ENCODE measurements at regions not wholly inside any gene's neighbourhood (a gene's known extent, or its start where the extent isn't known, plus 50 kb on each side); places are given as distances from the start of the nearest gene placed in this dataset.
"Not testable (repeated sequence)": the region's sequence is repeated elsewhere in the genome, so short reads cannot be mapped to it uniquely, and the experiment has no call there.

GRCh38 chr17:51479303-51479702 is 219.0 kb downstream of the UTP18 start:
- no peaks in the 10 kb centered on the region for H3K36me3 ChIP-seq
- no peaks in the 10 kb centered on the region for H3K9me3 ChIP-seq
- TF ChIP-seq CTCF (IDR thresholded peaks at IDR 0.05; ENCODE audit: low read depth, low read length) = no peak
- no peak overlapping the region for H3K4me3 ChIP-seq (ENCODE audit: low read depth, low read length)
- peaks cover 4% of the 10 kb centered on the region for H3K4me1 ChIP-seq
- no peaks in the 10 kb centered on the region for H3K27me3 ChIP-seq
- no peak for DNase-seq

DNA sequence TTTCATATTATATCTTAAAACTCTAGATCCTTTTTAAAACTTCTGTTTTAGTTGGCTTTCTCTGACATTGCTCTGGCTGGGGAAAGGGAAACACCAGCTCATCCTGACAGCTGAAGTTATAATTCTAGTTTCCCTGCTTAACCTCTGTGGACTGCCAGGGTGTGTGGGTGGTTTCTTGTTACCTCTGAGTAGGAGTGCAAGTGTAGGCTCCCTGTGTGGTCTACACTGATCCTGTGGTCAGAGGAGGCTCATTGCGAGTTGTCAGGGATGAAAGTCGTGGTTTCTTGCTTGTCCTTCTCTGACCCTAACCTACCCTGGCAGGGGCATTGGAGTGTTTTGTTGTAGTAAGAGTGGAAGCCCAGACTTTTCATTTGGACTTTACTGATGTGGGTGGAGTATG is 221.0 kb downstream of the UTP18 start:
- Histone ChIP-seq H3K36me3 (no peaks in the 10 kb centered on the region), H3K9me3 (no peaks in the 10 kb centered on the region), H3K27me3 (no peaks in the 10 kb centered on the region), H3K4me3 (ENCODE audit: low read depth, low read length) (no peak overlapping the region), H3K4me1 (peaks cover 7% of the 10 kb centered on the region)
- no peak for TF ChIP-seq CTCF (IDR thresholded peaks at IDR 0.05; ENCODE audit: low read depth, low read length)
- DNase-seq = no peak

GRCh38 chr17:51482248-51482647 is 221.9 kb downstream of the UTP18 start:
- H3K4me1 ChIP-seq = peaks cover 13% of the 10 kb centered on the region
- H3K9me3 ChIP-seq; H3K36me3 ChIP-seq; DNase-seq; H3K4me3 ChIP-seq (ENCODE audit: low read depth, low read length); H3K27me3 ChIP-seq: not testable (repeated sequence)

DNA sequence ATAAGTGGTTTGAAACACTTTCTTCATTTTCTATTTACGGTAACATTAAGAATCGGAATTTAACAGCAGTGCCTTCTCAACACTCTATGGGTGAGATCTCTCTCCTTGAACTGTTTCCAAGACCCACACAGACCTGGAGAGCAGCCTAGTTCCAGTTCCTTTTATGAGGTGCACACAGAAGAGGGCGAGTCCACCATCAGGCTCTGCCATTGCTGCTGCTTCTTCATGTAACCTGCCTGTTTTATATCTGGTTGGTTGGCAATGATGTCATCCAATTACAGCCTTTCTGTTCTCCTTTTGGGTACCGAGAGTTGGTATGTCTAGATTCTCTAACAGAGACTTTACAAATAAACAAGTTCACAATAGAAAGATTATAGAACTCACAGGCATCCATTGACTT is 225.7 kb downstream of the UTP18 start:
- no peak for TF ChIP-seq CTCF (IDR thresholded peaks at IDR 0.05; ENCODE audit: low read depth, low read length)
- Histone ChIP-seq H3K4me1 (peaks cover 19% of the 10 kb centered on the region), H3K9me3 (no peaks in the 10 kb centered on the region), H3K4me3 (ENCODE audit: low read depth, low read length) (no peak overlapping the region), H3K36me3 (no peaks in the 10 kb centered on the region), H3K27me3 (no peaks in the 10 kb centered on the region)
- peak; percentile 27 for DNase-seq

GRCh38 chr17:51486885-51487520 is 226.7 kb downstream of the UTP18 start:
- DNase-seq = peak; percentile 51
- no peak for TF ChIP-seq CTCF (IDR thresholded peaks at IDR 0.05; ENCODE audit: low read depth, low read length)
- Histone ChIP-seq H3K4me1 (peaks cover 19% of the 10 kb centered on the region), H3K27me3 (no peaks in the 10 kb centered on the region), H3K36me3 (no peaks in the 10 kb centered on the region), H3K4me3 (ENCODE audit: low read depth, low read length) (0 out of 2 replicates have a peak overlapping the region, but pooled peaks have one; percentile 0), H3K9me3 (no peaks in the 10 kb centered on the region)

GRCh38 chr17:51487947-51488346 is 227.6 kb downstream of the UTP18 start:
- H3K36me3 ChIP-seq = no peaks in the 10 kb centered on the region
- peaks cover 19% of the 10 kb centered on the region for H3K4me1 ChIP-seq
- no peaks in the 10 kb centered on the region for H3K27me3 ChIP-seq
- TF ChIP-seq CTCF (IDR thresholded peaks at IDR 0.05; ENCODE audit: low read depth, low read length) = peak; percentile 68
- peak; percentile 31 for DNase-seq
- H3K4me3 ChIP-seq (ENCODE audit: low read depth, low read length) = no peak overlapping the region
- no peaks in the 10 kb centered on the region for H3K9me3 ChIP-seq

Data from BE2C (cell line).